SK-MEL-5 (cell line): ENCODE measurements at regions not wholly inside any gene's neighbourhood (a gene's known extent, or its start where the extent isn't known, plus 50 kb on each side); places are given as distances from the start of the nearest gene placed in this dataset.
A peak's percentile ranks its signal among the peaks of the same experiment; 100 is the strongest.
"Not testable (repeated sequence)": the region's sequence is repeated elsewhere in the genome, so short reads cannot be mapped to it uniquely, and the experiment has no call there.

ENCODE experiments used
- DNase-seq: peaks from one replicate; pipeline ENCODE4 v3.0.0-alpha.2; 2016; ENCODE audit warnings: low read depth, low spot score
- in situ Hi-C: cut with HindIII; loops from 2 replicates; pipeline ENCODE4 v1.10.0; 2016; ENCODE audit warnings: low sequenced_read_pairs, high pct_unique_total_duplicates, low pct_unique_long_range_greater_than_20kb

GRCh38 chr2:122710049-122710448, 954.6 kb downstream of the TSN start:
- in situ Hi-C loops, result no loop called here
- no peak for DNase-seq

- in situ Hi-C loops, result no loop called here
- DNase-seq, result no peak
These were observed 958.3 kb downstream of the TSN start for GRCh38 chr2:122713800-122714199.

- in situ Hi-C loops, DNase-seq: not testable (repeated sequence)
These were observed 965.4 kb downstream of the TSN start for GRCh38 chr2:122720822-122721221.

GRCh38 chr2:122734766-122735424, 979.4 kb downstream of the TSN start:
- DNase-seq, result peak; percentile 22
- in situ Hi-C loops, result no loop called here

- no peak for DNase-seq
- in situ Hi-C loops, result no loop called here
These were observed 980.8 kb downstream of the TSN start for GRCh38 chr2:122736279-122736678.

- DNase-seq, result peak; percentile 22
- in situ Hi-C loops, result no loop called here
These were observed 982.1 kb downstream of the TSN start for GRCh38 chr2:122737429-122738077.

GRCh38 chr2:122739732-122740593, 984.5 kb downstream of the TSN start:
- in situ Hi-C loops, result no loop called here
- no peak for DNase-seq

- in situ Hi-C loops, result no loop called here
- DNase-seq, result no peak
These were observed 985.1 kb downstream of the TSN start for GRCh38 chr2:122740594-122740948.

- in situ Hi-C loops, result no loop called here
- no peak for DNase-seq
These were observed 986.0 kb downstream of the TSN start for GRCh38 chr2:122741403-122741802.

- in situ Hi-C loops, result no loop called here
- no peak for DNase-seq
These were observed 987.7 kb downstream of the TSN start for GRCh38 chr2:122743021-122743675.

GRCh38 chr2:122745603-122746002, 990.2 kb downstream of the TSN start:
- in situ Hi-C loops, result no loop called here
- no peak for DNase-seq

- DNase-seq, result peak; percentile 8
- in situ Hi-C loops, result no loop called here
These were observed 992.2 kb downstream of the TSN start for GRCh38 chr2:122747670-122748069.

GRCh38 chr2:122748552-122749011, 993.1 kb downstream of the TSN start:
- in situ Hi-C loops, result no loop called here
- DNase-seq, result peak; percentile 97

GRCh38 chr2:122749405-122749804, 994.0 kb downstream of the TSN start:
- DNase-seq, result peak; percentile 45
- in situ Hi-C loops, result no loop called here

- DNase-seq, result no peak
- in situ Hi-C loops, result no loop called here
These were observed 994.6 kb downstream of the TSN start for GRCh38 chr2:122750095-122750494.

GRCh38 chr2:122750808-122751207, 995.4 kb downstream of the TSN start:
- no peak for DNase-seq
- in situ Hi-C loops, result no loop called here

- in situ Hi-C loops, result no loop called here
These were observed 997.9 kb downstream of the TSN start for GRCh38 chr2:122753336-122753735.

GRCh38 chr2:122754561-122754960, 999.1 kb downstream of the TSN start:
- in situ Hi-C loops, result no loop called here
- DNase-seq, result no peak

More at GRCh38 chr2:122753336-122753735, 997.9 kb downstream of the TSN start:
- DNase-seq, result no peak
